ENCODE measurements at regions not wholly inside any gene's neighbourhood (a gene's known extent, or its start where the extent isn't known, plus 50 kb on each side); places are given as distances from the start of the nearest gene placed in this dataset.

- DNase-seq (ENCODE audit: low spot score) = no peak
Observed at GRCh38 chr18:7415081-7415894, 151.8 kb upstream of the PTPRM start.

- DNase-seq (ENCODE audit: low spot score) = peak; percentile 52
Observed at GRCh38 chr18:7417727-7418126, 149.4 kb upstream of the PTPRM start.

- no peak for DNase-seq (ENCODE audit: low spot score)
Observed at GRCh38 chr18:7429831-7430230, 137.3 kb upstream of the PTPRM start.

GRCh38 chr18:7436166-7436565, 130.9 kb upstream of the PTPRM start:
- no peak for DNase-seq (ENCODE audit: low spot score)

- no peak for DNase-seq (ENCODE audit: low spot score)
Observed at GRCh38 chr18:7437870-7438269, 129.2 kb upstream of the PTPRM start.

- DNase-seq (ENCODE audit: low spot score) = no peak
Observed at GRCh38 chr18:7438646-7439045, 128.5 kb upstream of the PTPRM start.

- no peak for DNase-seq (ENCODE audit: low spot score)
Observed at GRCh38 chr18:7447318-7448028, 119.6 kb upstream of the PTPRM start.

- DNase-seq (ENCODE audit: low spot score) = peak; percentile 28
Observed at GRCh38 chr18:7452331-7452730, 114.8 kb upstream of the PTPRM start.

GRCh38 chr18:7454429-7454828, 112.7 kb upstream of the PTPRM start:
- DNase-seq (ENCODE audit: low spot score) = no peak

GRCh38 chr18:7456376-7456775, 110.7 kb upstream of the PTPRM start:
- DNase-seq (ENCODE audit: low spot score) = no peak

- no peak for DNase-seq (ENCODE audit: low spot score)
Observed at GRCh38 chr18:7457262-7457661, 109.9 kb upstream of the PTPRM start.

- no peak for DNase-seq (ENCODE audit: low spot score)
Observed at GRCh38 chr18:7458884-7459283, 108.2 kb upstream of the PTPRM start.

GRCh38 chr18:7459851-7460770, 107.0 kb upstream of the PTPRM start:
- DNase-seq (ENCODE audit: low spot score) = no peak

- DNase-seq (ENCODE audit: low spot score) = no peak
Observed at GRCh38 chr18:7464245-7464966, 102.7 kb upstream of the PTPRM start.

GRCh38 chr18:7466190-7466589, 100.9 kb upstream of the PTPRM start:
- DNase-seq (ENCODE audit: low spot score) = no peak

GRCh38 chr18:7467708-7468466, 99.2 kb upstream of the PTPRM start:
- peak; percentile 80 for DNase-seq (ENCODE audit: low spot score)

GRCh38 chr18:7470101-7470500, 97.0 kb upstream of the PTPRM start:
- DNase-seq (ENCODE audit: low spot score) = no peak

- DNase-seq (ENCODE audit: low spot score) = no peak
Observed at GRCh38 chr18:7470503-7470902, 96.6 kb upstream of the PTPRM start.

GRCh38 chr18:7476386-7476785, 90.7 kb upstream of the PTPRM start:
- no peak for DNase-seq (ENCODE audit: low spot score)

GRCh38 chr18:7479756-7480155, 87.4 kb upstream of the PTPRM start:
- no peak for DNase-seq (ENCODE audit: low spot score)

GRCh38 chr18:7480879-7481278, 86.2 kb upstream of the PTPRM start:
- DNase-seq (ENCODE audit: low spot score) = no peak
